HG03139 (cell line): ENCODE measurements at regions not wholly inside any gene's neighbourhood (a gene's known extent, or its start where the extent isn't known, plus 50 kb on each side); places are given as distances from the start of the nearest gene placed in this dataset.
"Not testable (repeated sequence)": the region's sequence is repeated elsewhere in the genome, so short reads cannot be mapped to it uniquely, and the experiment has no call there.

Source experiments
- ATAC-seq: cut with Tn5 transposase; IDR thresholded peaks from one replicate; pipeline ENCODE4 v1.9.1; 2021; ENCODE audit not compliant: unreplicated experiment

DNA sequence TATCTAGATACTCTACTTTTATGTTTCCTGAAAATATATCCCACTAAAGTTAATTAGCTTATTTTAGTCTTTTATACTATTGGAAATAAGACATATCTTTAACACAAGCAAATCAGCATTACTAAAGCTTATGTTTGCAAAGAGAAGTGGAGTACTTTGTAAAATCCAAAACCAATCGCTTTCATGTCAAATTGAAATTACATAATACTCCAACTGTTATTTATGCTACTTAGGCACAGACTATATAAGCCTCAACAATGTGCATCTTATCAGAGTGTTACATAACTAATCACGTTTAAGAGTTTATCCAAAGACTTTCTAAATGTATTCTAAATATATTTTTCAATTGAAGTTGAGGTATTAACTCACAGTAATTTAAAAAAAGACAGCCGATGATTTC is 200.0 kb downstream of the PCDH20 start:
- ATAC-seq = no peak

DNA sequence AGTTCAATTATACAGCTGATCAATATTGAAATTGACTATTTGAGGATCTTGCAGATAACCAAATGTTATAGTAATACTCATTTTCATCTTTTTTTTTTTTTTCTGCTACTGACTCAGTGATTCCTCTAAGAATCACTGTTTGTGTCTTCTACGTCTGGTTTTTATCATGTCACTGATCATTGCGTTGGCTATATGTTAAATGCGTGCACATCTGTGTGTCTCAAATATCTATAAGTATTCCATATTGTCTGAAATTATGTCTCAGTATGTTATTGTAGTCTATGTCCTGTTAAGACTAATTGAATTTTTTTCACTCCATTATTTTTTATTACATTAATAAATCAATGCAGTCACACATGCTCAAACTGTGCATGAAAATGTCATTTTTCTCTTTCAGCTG is 200.5 kb downstream of the PCDH20 start:
- no peak for ATAC-seq

DNA sequence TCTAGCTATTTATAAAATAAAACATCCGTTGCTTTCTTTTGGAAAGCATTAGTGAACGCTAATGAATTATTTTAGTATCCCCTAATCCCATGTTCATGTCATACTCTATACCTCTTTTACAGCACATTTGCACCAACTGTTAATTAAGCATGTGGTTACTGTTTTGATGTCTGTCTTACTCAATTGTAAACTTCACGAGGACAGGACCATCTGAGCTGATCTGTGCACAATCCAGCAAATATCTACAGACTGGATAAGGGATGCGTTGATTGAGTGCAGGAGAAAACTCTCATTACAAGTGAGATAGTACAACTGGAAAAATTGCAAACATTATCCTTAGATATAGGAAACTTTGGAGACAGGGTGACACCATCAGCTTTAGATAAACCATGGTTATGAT is 201.1 kb downstream of the PCDH20 start:
- ATAC-seq = no peak

DNA sequence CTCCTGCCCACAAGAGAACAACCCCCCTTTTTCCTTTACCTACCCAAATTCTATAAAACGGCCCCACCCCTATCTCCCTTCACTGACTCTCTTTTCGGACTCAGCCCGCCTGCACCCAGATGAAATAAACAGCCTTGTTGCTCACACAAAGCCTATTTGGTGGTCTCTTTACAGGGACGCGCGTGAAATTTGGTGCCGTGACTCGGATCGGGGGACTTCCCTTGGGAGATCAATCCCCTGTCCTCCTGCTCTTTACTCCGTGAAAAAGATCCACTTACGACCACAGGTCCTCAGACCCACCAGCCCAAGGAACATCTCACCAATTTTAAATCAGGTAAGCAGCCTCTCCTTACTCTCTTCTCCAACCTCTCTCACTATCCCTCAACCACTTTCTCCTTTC is 209.8 kb downstream of the PCDH20 start:
- not testable (repeated sequence) for ATAC-seq

DNA sequence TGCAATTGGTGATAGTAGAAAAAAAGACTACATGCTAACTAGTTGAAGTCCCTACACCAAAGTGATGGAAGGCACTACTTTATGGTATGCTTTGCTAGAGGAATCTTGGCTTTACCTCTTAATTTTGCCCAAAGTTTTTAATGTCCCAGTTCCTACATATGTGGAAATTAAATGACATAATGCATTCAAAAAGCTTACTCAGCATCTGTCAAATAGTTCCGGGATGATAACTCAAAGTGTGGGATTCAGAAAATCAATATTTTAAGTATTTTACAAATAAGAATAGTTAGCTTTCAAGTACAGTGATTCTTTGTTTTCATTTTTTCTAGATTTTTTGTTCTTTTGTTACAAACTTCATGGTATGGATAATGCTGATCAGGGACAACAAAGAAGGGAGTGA is 211.6 kb downstream of the PCDH20 start:
- ATAC-seq = no peak

DNA sequence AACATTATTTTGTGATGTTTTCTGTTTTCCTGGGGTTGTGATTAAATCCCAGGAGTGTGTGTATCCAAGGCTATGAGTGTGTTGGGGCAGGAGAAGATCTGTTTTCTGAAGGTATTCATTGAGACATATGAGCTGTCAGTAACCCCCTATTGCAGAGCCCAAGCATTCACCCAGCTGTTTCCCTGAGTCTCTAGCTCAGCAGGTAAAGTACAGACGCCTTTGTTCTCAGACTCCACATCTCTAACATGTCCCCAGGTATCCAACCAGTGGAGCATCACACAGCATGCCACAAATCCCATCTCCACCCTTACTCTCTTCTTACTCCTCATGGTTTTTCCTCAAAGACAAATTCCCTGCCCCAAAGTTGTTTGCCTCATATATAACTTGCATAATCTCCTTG is 213.6 kb downstream of the PCDH20 start:
- ATAC-seq = no peak

DNA sequence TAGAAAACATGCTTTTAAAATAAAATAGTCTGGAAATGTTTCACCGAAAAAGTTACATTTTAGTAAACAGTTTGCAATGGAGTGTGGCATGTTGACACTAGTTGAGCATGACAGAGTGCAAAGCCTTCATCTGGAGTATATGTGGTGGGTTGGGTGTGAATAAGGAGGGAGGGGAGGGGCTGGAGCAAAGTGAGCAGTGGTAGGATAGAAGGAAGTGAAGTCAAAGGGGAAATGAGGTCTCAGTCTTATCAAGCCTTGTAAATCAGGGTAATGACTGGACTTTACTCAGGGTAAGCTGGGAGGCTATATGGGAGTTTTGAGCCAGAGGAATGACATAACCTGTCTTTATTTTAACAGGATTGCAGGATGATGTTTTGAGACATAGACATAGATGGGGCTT is 222.8 kb downstream of the PCDH20 start:
- ATAC-seq = no peak

DNA sequence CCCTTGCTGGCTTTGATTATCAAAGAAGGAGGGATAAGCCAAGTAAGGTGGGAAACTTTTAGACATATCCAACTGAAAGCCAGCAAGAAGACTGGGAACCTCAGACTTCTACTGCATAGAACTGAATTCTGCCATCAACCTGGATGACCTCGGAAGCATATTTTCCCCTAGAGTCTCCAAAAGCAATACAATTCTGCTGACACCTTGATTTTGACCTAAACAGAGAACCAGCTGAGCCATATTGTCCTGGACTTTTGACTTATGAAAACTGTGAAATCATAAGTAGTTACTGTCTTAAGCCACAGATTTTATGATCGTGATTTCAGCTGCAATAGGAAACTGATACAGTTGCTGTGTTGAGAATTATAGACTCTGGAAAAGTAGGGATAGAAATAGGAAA is 227.6 kb downstream of the PCDH20 start:
- no peak for ATAC-seq

DNA sequence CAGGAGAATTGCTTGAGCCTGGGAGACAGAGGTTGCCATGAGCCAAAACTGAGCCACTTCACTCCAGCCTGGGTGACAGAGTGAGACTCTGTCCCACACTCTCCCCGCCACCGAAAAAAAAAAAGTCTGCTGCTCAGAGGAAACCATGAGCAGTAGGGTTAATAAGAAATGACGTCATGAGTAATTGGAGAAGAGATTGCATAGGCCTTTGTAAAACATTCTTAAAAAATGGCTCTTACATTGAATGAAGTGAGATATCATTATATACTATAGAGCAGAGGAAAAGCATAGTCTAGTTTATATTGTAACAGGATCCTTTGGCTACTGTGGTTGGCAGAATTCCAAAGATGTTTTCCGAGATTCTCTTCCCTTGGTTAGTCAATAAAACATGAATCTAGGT is 228.2 kb downstream of the PCDH20 start:
- no peak for ATAC-seq

DNA sequence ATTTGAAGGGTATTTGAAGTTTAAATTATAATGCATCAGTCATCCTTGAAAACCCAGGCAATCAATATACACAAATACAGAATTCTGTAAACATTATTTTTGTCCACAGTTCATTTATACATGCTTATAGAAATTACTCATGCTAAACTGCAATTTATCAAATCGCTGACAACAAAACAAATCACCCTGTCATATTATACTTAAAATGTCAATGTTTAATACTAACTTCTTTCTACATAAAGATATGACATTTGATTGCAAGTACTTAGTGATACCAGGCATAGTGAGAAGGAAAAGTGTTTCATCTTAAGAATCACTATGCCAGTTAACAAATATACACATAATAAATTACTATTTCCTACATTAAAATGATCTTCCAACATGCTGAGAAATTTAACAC is 232.0 kb downstream of the PCDH20 start:
- ATAC-seq = no peak

DNA sequence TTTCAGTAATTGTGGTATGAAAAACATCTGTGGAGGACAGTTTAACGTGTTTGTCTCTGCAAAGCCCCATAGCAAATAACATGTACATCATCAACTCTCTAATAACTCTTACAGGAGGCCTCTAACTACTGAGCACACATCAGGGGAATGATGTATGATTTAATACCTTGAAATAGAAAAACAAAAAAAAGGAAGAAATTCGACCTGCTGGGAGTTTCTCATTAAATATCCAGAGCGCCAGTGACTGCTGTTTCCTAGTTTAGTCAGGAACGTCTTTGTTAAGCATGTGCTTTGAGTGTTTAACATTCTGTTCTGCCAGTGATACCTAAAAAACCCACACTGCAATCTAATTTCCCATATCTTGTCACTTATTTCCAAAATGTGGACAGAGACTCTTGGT is 235.4 kb downstream of the PCDH20 start:
- ATAC-seq = no peak

DNA sequence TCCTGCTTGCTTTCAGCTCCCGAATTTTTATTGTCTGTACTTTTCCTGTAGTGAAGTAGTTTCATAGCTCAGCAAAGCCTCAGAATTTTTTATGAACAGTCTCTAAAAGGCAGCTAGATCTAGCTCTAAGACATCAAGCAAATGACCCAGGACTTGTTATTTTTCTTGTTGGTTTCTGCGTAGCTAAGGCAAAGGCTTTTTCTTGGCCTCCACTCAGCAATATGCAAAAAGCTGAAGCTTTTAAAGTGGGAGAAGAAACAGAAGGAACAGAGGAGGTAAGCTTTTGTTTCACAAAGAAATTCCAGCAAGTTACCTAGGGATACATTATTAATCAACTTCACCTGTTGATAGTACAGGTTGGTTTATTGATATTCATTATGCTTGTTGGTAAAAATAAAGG is 235.9 kb downstream of the PCDH20 start:
- ATAC-seq = no peak

DNA sequence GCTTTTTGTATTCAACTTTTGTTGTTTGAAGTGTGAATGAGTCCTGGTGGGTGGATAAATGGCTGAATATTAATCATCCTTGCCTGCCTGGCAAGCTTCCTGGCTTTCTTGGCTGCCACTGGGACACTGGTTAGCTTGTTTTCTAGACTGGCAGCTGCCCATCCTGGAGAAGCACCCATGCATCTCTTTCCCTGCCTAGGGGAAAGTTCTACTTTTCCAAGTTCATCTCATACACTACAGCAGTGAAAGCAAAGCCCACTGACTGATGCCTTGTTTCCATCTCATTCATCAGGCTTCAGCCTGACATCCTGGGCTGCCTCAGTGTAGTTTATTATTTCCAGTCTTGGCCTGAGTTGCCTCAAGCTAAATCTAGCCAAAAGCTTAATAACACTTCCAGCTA is 244.8 kb downstream of the PCDH20 start:
- no peak for ATAC-seq

DNA sequence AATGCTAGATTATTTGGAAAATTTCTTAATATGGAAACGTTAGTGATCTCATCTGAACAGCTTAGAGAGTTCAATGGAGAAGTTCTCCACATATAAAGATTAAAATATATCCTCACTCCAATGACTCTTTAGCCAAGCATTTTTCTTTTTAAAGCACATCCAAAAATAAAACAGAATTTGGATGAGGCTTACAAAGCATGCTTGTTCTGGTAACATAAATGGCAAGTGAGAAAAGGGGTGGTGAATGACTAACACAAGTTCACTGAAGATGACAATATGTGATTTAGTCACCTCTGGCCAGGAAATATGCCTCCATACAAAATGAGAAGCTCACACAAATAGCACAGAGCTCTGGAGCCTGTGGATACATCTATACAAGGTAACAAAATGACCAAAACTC is 253.0 kb downstream of the PCDH20 start:
- no peak for ATAC-seq

DNA sequence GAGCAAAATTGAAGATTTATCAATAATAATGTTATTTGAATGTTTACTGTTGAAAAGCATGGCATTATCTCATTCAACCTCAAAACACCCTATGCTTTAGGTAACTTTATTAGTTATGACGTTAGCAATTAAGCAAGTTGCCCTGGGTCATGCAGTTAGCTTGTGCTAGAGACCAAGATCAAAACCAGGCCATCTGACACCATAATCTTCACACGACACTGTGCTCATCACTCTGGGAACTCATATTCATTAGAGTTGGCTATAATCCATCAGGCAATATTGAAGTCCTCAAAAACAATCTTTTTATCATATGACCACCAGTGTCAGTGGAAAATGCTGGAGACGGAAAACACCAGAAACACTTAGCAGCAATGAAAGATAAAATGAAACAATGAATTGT is 253.5 kb downstream of the PCDH20 start:
- no peak for ATAC-seq

DNA sequence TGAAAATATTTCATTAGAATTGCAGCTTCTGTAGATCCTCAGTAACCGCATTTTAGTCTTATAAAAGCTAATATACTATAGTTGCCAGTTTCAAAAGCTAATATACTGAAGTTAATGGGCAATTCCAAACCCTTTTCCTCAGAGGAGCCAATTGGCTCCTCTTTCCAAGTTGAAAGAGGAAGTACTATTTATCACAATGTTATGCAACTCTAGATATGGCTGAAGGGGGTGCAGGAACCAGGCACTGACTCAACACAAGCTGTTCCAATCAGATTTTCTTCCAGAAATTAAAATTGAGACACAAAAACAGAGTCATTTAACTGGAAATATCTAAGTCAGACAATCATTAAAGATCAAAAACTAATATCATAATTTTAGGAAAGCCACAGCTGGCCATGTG is 258.9 kb downstream of the PCDH20 start:
- no peak for ATAC-seq

DNA sequence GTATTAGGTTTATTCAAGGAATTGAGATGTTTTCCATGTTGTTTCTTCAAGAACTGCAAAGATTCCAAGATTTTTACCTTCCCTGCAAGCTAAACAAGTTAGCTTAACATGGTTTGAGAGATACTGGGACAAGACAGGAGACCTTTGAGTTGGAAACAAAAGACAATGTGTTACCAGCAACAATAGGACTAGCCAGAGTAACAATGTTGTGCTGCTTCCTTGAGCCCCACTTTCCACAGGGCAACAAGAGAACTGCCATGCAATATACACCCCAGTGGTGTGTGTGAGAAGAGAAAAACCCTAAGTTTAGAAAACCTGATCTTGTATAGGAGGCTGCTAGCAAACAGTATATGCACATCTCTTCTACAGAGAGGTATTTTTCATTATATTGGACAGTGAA is 264.6 kb downstream of the PCDH20 start:
- ATAC-seq = no peak

DNA sequence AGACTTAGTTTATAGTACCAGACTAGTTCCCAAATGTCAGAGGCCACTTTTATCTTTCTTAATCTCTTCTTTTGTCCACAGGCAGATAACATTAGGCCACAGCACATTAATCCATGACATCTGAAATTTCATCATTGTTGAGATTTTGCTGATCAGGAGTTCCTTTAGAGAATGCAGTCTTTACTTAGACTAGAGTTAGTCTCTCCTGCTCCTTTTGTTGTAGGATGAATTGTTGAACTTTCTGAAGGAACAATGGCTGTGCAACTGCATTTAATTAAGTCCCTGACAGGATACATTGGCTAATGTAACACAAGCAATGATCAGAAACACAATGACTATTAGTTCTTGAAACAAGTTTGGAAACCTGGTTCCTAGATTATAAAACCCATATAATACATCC is 266.3 kb downstream of the PCDH20 start:
- ATAC-seq = no peak

DNA sequence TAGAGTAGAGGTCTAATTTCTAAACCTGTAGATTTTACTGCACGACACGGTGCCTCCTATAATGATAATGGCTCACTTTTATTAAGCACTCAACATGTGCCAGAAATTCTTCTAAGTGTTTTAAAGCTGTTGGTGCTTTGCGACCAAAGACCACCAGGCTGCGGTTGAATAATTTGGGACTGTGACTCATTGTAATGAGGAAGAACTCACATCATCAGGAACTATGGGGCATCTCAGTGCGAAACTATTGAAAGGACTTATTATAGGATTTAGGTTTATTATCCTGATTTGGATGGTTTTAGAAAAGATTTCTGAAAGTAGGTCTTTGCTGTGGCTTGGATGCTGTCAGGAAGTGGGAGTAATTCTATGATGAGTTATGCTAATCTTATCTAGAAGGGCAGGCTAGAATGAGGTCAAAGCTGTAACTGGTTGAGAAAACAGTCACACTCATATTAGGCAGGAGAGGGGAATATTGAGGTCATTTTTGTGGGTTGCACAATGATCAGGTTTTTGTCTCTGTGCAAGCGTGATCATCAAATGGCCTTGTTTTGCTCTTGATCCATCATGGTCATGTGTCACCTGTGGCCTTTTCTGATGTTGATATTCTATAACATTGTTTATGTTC is 266.8 kb downstream of the PCDH20 start:
- no peak for ATAC-seq

DNA sequence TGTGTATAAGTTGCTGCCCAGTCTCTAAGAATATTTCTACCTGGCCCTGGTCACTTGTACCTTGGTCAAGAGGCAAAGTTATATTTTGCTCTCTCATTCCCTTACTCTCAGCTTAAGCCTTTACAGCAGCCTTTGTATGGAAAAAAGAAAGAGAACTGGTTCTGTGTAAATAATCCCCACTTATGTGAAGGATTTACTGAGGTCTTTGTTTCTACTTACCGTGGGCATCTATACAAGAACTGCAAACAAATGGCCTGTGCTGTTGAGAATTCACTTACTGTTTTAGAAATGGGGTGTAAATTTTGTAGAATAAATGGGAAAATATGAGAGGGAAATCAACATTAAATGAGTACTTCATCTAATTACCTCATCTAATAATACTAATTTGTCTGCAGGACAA is 267.4 kb downstream of the PCDH20 start:
- ATAC-seq = no peak

DNA sequence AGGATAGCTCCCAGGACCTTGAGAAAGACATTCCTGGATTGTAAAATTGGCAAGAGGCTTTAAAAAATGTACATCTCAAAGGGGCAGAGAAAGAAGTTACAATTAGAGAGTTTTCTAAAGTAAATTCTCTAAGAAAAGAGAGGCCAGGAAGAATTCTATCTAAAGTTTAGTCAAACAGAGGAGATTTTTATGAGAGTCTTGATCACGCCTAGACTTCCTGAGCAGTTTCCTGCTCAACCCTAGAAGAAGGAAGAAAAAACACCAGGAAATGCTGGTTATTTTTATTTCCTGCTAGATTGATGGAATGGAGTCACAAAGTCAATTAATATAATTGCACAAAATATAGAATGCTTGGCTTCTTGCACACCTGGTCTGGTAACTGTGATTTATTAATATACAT is 269.1 kb downstream of the PCDH20 start:
- ATAC-seq = no peak

DNA sequence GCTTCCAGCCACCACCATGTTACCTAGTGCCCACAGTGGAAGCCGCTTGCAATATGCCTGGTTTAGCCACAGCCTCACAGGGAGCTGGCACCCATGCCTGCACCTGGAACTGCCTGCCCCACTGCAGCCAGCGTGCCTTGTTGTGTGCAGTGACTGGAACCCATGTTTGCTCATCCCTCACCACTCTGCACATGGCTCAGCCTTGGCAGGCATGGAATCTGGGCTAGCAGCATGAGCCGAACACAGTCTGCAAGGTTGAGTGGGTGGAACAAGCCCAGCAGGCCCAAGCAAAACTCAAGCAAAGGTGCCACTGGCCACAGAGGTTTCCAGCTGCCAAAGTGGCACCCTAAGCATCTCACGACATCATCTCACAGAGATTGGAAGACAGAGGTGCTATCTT is 269.5 kb downstream of the PCDH20 start:
- no peak for ATAC-seq

DNA sequence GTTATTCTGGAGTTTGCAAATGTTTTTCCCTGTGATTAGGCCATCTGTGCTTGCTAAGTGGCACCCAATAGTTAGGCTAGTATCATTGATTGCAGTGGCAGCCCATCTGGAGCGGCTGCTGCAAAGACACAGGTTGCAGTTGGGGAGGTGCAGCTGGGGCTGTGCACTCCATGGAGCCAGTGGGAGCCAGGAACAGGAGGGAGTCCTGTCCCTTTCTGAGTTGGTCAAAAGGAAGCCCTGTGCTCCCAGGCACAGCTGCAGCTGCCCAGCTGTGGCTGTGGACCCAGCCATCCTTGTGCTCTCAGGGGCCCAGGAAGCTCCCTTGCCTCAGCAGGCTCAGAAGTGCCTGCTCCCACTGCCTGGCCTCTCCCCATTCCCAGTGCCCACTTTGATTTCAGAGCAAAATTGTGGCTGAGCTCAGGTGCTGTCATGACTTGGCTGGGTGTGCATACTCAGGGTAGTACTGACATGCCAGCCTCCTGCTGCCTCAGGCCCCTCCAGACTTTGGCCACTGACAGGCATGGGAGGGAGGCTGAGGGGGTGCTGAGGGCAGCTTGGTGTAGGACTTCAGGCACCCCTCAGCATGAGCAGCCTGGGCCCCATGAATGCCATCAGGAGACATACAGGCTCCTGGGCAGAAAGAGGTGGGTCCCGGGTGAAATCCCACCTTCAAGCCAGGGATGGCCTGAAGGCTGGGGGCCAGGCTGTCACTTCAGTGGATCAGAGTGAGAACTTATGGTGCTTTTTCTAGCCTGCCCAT is 270.6 kb downstream of the PCDH20 start:
- no peak for ATAC-seq
